ENCODE measurements at regions not wholly inside any gene's neighbourhood (a gene's known extent, or its start where the extent isn't known, plus 50 kb on each side); places are given as distances from the start of the nearest gene placed in this dataset.

DNA sequence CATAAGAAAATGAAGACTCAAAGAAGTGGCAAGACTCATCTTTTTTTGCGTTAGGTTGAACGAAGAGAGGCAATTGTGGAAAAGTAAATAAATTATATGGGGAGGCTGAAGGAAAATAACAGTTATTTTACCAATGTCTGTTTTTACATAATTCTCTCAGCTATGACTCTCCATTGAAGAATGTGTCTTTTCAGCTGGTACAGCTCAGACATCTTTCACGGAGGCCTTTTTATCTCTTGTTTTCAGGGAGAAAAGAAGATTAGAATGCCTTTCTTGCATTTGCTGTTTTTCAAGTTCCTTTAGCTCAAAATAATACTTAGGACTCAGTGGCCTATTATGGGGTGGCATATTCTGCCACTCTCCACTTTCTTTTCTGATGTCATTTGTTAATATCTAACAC, 153.0 kb downstream of the ADAM29 start:
- TF ChIP-seq, protein P1, sequence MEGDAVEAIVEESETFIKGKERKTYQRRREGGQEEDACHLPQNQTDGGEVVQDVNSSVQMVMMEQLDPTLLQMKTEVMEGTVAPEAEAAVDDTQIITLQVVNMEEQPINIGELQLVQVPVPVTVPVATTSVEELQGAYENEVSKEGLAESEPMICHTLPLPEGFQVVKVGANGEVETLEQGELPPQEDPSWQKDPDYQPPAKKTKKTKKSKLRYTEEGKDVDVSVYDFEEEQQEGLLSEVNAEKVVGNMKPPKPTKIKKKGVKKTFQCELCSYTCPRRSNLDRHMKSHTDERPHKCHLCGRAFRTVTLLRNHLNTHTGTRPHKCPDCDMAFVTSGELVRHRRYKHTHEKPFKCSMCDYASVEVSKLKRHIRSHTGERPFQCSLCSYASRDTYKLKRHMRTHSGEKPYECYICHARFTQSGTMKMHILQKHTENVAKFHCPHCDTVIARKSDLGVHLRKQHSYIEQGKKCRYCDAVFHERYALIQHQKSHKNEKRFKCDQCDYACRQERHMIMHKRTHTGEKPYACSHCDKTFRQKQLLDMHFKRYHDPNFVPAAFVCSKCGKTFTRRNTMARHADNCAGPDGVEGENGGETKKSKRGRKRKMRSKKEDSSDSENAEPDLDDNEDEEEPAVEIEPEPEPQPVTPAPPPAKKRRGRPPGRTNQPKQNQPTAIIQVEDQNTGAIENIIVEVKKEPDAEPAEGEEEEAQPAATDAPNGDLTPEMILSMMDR (IDR thresholded peaks at IDR 0.05; ENCODE audit: insufficient read depth, low read depth, low read length): no peak
- TF ChIP-seq EZH2 (IDR thresholded peaks at IDR 0.05; ENCODE audit: insufficient read depth, low read length): no peak
